Prostate gland (tissue), 2 donors: ENCODE measurements at regions not wholly inside any gene's neighbourhood (a gene's known extent, or its start where the extent isn't known, plus 50 kb on each side); places are given as distances from the start of the nearest gene placed in this dataset.

Source experiments
- DNase-seq: peaks from one replicate; pipeline ENCODE4 v3.0.0-alpha.2; 2019; ENCODE audit warnings: low spot score
- H3K27ac ChIP-seq, 2 donors: fragments of 200-600 bp; sonication (generic); 2 replicates each; pipeline ENCODE4 v1.5.1; 2017 to 2019
- H3K27me3 ChIP-seq: fragments of 200-600 bp; sonication (generic); replicated peaks from 2 replicates; pipeline ENCODE4 v1.5.1; 2019; ENCODE audit not compliant: insufficient read depth
- H3K36me3 ChIP-seq, 2 donors: fragments of 200-600 bp; sonication (generic); 1 replicate in 1 of 2; 2 replicates in 1 of 2; pipeline versions ENCODE4 v1.5.1 to v1.8.1; 2017 to 2019
- H3K4me1 ChIP-seq: fragments of 200-600 bp; sonication (generic); replicated peaks from 2 replicates; pipeline ENCODE4 v1.5.1; 2019
- H3K4me3 ChIP-seq, 2 donors: fragments of 200-600 bp; sonication (generic); 2 replicates each; pipeline ENCODE4 v1.5.1; 2017 to 2019
- H3K9me3 ChIP-seq: fragments of 200-600 bp; sonication (generic); 2 replicates; pipeline ENCODE4 v1.5.1; 2017
- CTCF ChIP-seq, 4 experiments: fragments of 200-600 bp in 2 of 4; fragments of 450-650 bp in 2 of 4; sonication (generic) in 2 of 4; IDR thresholded peaks; 1 replicate in 3 of 4; 2 replicates in 1 of 4; pipeline ENCODE4 v1.5.1; 2016 to 2019; ENCODE audit warnings: antibody characterized with exemption in 4 of 4, mild to moderate bottlenecking in 2 of 4, moderate library complexity in 2 of 4
- POLR2A ChIP-seq: fragments of 450-650 bp; IDR thresholded peaks from one replicate; pipeline ENCODE4 v1.6.1; 2016; ENCODE audit warnings: antibody characterized with exemption, mild to moderate bottlenecking
- POLR2AphosphoS5 ChIP-seq: sonication (generic); formaldehyde crosslinking; IDR thresholded peaks from one replicate; pipeline ENCODE4 v1.6.1; 2017; ENCODE audit warnings: antibody characterized with exemption
- intact Hi-C: fragments of 100-400 bp; cut with DNase I; formaldehyde crosslinking; loops from one replicate; pipeline ENCODE4 v1.14.2; 2022

GRCh38 chr10:59957975-59958374, 51.6 kb upstream of the CCDC6 start:
- Histone ChIP-seq H3K27me3 (no peaks in the 10 kb centered on the region), H3K9me3 (no peaks in the 10 kb centered on the region), H3K4me3 (no peak overlapping the region), H3K27ac (no peak overlapping the region), H3K36me3 (no peaks in the 10 kb centered on the region), H3K4me1 (no peaks in the 10 kb centered on the region)
- no peak for TF ChIP-seq POLR2AphosphoS5
- no peak for TF ChIP-seq CTCF (IDR thresholded peaks at IDR 0.05)
- TF ChIP-seq POLR2A: no peak
- intact Hi-C loops: no loop called here
- DNase-seq: no peak
